Osteoblast (primary cell): ENCODE measurements at regions not wholly inside any gene's neighbourhood (a gene's known extent, or its start where the extent isn't known, plus 50 kb on each side); places are given as distances from the start of the nearest gene placed in this dataset.

Source experiments
- DNase-seq: peaks from one replicate; pipeline ENCODE4 v3.0.0; 2011; ENCODE audit warnings: low spot score, mixed read lengths; ENCODE audit not compliant: insufficient read length; ENCODE audit errors: missing footprints
- H2AFZ ChIP-seq: 2 replicates; pipeline ENCODE4 v1.6.0; 2011; ENCODE audit warnings: mild to moderate bottlenecking, low read length
- H3K27ac ChIP-seq: 2 replicates; pipeline ENCODE4 v1.5.1; 2011; ENCODE audit warnings: mild to moderate bottlenecking, low read depth, low read length, moderate library complexity
- H3K27me3 ChIP-seq: 2 replicates; pipeline ENCODE4 v1.6.0; 2012; ENCODE audit warnings: mild to moderate bottlenecking, control low read depth, inconsistent platforms, low read length, moderate library complexity; ENCODE audit not compliant: insufficient read depth
- H3K36me3 ChIP-seq: 2 replicates; pipeline ENCODE4 v1.5.1; 2011; ENCODE audit warnings: mild to moderate bottlenecking, low read length, control low read depth, moderate library complexity; ENCODE audit not compliant: insufficient read depth
- H3K4me1 ChIP-seq: 2 replicates; pipeline ENCODE4 v1.5.1; 2011; ENCODE audit warnings: mild to moderate bottlenecking, low read length, control low read depth, moderate library complexity; ENCODE audit not compliant: insufficient read depth
- H3K4me2 ChIP-seq: 2 replicates; pipeline ENCODE4 v1.6.0; 2011; ENCODE audit warnings: mild to moderate bottlenecking, low read length; ENCODE audit not compliant: insufficient read depth
- H3K4me3 ChIP-seq: fragments of 200-600 bp; sonication (generic); 3 replicates; pipeline ENCODE4 v1.5.1; 2012; ENCODE audit warnings: mild to moderate bottlenecking, low read length, inconsistent platforms; ENCODE audit not compliant: insufficient read depth
- H3K79me2 ChIP-seq: 2 replicates; pipeline ENCODE4 v1.6.0; 2012; ENCODE audit warnings: mild to moderate bottlenecking, low read length, control low read depth, inconsistent platforms; ENCODE audit not compliant: insufficient read depth
- H3K9me3 ChIP-seq: 2 replicates; pipeline ENCODE4 v1.5.1; 2011; ENCODE audit warnings: low read depth, low read length, control low read depth
- H4K20me1 ChIP-seq: 2 replicates; pipeline ENCODE4 v1.6.0; 2012; ENCODE audit warnings: mild to moderate bottlenecking, low read length, control low read depth; ENCODE audit not compliant: insufficient read depth
- CTCF ChIP-seq: IDR thresholded peaks from 2 replicates; pipeline ENCODE4 v1.5.1; 2011; ENCODE audit warnings: mild to moderate bottlenecking, low read depth, low read length, moderate library complexity; ENCODE audit errors: extremely low read depth

- Histone ChIP-seq H3K27me3 (no peaks in the 10 kb centered on the region), H3K27ac (peak overlapping the region; percentile 17), H3K4me1 (peaks cover 67% of the 10 kb centered on the region), H3K36me3 (no peaks in the 10 kb centered on the region), H3K79me2 (peaks cover 70% of the 10 kb centered on the region), H4K20me1 (no peaks in the 10 kb centered on the region), H2AFZ (no peak overlapping the region), H3K4me3 (no peak overlapping the region), H3K9me3 (no peaks in the 10 kb centered on the region), H3K4me2 (no peak overlapping the region)
- DNase-seq, result no peak
- TF ChIP-seq CTCF, result no peak
Measured at GRCh38 chr14:71536927-71537772, 395.1 kb upstream of the RGS6 start.

- H4K20me1 ChIP-seq, result no peaks in the 10 kb centered on the region
- peaks cover 57% of the 10 kb centered on the region for H3K4me1 ChIP-seq
- no peak overlapping the region for H3K4me3 ChIP-seq
- no peak for DNase-seq
- H3K9me3 ChIP-seq, result no peaks in the 10 kb centered on the region
- H3K36me3 ChIP-seq, result no peaks in the 10 kb centered on the region
- no peak overlapping the region for H3K4me2 ChIP-seq
- peak overlapping the region; percentile 51 for H3K27ac ChIP-seq
- peaks cover 73% of the 10 kb centered on the region for H3K79me2 ChIP-seq
- TF ChIP-seq CTCF, result no peak
- H2AFZ ChIP-seq, result no peak overlapping the region
- H3K27me3 ChIP-seq, result no peaks in the 10 kb centered on the region
Measured at GRCh38 chr14:71538288-71538687, 393.9 kb upstream of the RGS6 start.

GRCh38 chr14:71538938-71539649, 393.1 kb upstream of the RGS6 start:
- peak overlapping the region; percentile 51 for H3K4me2 ChIP-seq
- H3K79me2 ChIP-seq, result peaks cover 77% of the 10 kb centered on the region
- no peak overlapping the region for H3K4me3 ChIP-seq
- peak overlapping the region; percentile 51 for H3K27ac ChIP-seq
- peaks cover 56% of the 10 kb centered on the region for H3K4me1 ChIP-seq
- H3K36me3 ChIP-seq, result no peaks in the 10 kb centered on the region
- no peaks in the 10 kb centered on the region for H4K20me1 ChIP-seq
- H3K27me3 ChIP-seq, result no peaks in the 10 kb centered on the region
- no peak overlapping the region for H2AFZ ChIP-seq
- no peak for DNase-seq
- TF ChIP-seq CTCF, result no peak
- no peaks in the 10 kb centered on the region for H3K9me3 ChIP-seq
